Neural crest cell (in vitro differentiated cells): ENCODE measurements at regions not wholly inside any gene's neighbourhood (a gene's known extent, or its start where the extent isn't known, plus 50 kb on each side); places are given as distances from the start of the nearest gene placed in this dataset.
"Not testable (repeated sequence)": the region's sequence is repeated elsewhere in the genome, so short reads cannot be mapped to it uniquely, and the experiment has no call there.

Experiments
- DNase-seq: peaks from one replicate; pipeline ENCODE4 v3.0.0; 2021; ENCODE audit warnings: low read depth, mixed read lengths, low spot score
- H3K27ac Mint-ChIP-seq: one replicate; pipeline ENCODE4 v1.8.0; 2021; ENCODE audit warnings: mild to moderate bottlenecking, mixed read lengths; ENCODE audit not compliant: unreplicated experiment
- H3K27me3 Mint-ChIP-seq: 2 replicates; pipeline ENCODE4 v1.8.0; 2021; ENCODE audit warnings: low read depth, mild to moderate bottlenecking, mixed read lengths
- H3K36me3 Mint-ChIP-seq: 2 replicates; pipeline ENCODE4 v1.8.0; 2021; ENCODE audit warnings: low read depth, mild to moderate bottlenecking, mixed read lengths
- H3K4me1 Mint-ChIP-seq: 2 replicates; pipeline ENCODE4 v1.8.0; 2021; ENCODE audit warnings: mixed read lengths
- H3K4me3 Mint-ChIP-seq: one replicate; pipeline ENCODE4 v1.8.0; 2021; ENCODE audit warnings: mild to moderate bottlenecking, mixed read lengths
- H3K9me3 Mint-ChIP-seq: 2 replicates; pipeline ENCODE4 v1.8.0; 2021; ENCODE audit warnings: mixed read lengths
- CTCF ChIP-seq: fragments of 200-600 bp; sonication (generic); conservative IDR thresholded peaks from 2 replicates; pipeline ENCODE4 v1.5.0; 2021; ENCODE audit warnings: antibody characterized with exemption, mild to moderate bottlenecking

GRCh38 chr2:59171019-59171418, 929.9 kb upstream of the FANCL start:
- no peaks in the 10 kb centered on the region for H3K27me3 Mint-ChIP-seq
- no peak overlapping the region for H3K27ac Mint-ChIP-seq
- no peaks in the 10 kb centered on the region for H3K36me3 Mint-ChIP-seq
- peaks cover 11% of the 10 kb centered on the region for H3K4me1 Mint-ChIP-seq
- H3K4me3 Mint-ChIP-seq: no peak overlapping the region
- no peaks in the 10 kb centered on the region for H3K9me3 Mint-ChIP-seq
- no peak for DNase-seq
- no peak for TF ChIP-seq CTCF

- no peaks in the 10 kb centered on the region for H3K9me3 Mint-ChIP-seq
Observed at GRCh38 chr2:59168766-59169165, 927.6 kb upstream of the FANCL start.

GRCh38 chr2:59167514-59167913, 926.4 kb upstream of the FANCL start:
- no peak overlapping the region for H3K27ac Mint-ChIP-seq
- H3K4me3 Mint-ChIP-seq: no peak overlapping the region
- H3K36me3 Mint-ChIP-seq: no peaks in the 10 kb centered on the region
- no peaks in the 10 kb centered on the region for H3K4me1 Mint-ChIP-seq
- TF ChIP-seq CTCF: no peak
- no peak for DNase-seq
- peaks cover 4% of the 10 kb centered on the region for H3K9me3 Mint-ChIP-seq
- no peaks in the 10 kb centered on the region for H3K27me3 Mint-ChIP-seq

More at GRCh38 chr2:59168766-59169165, 927.6 kb upstream of the FANCL start:
- no peaks in the 10 kb centered on the region for H3K27me3 Mint-ChIP-seq
- H3K36me3 Mint-ChIP-seq: no peaks in the 10 kb centered on the region
- no peak overlapping the region for H3K4me3 Mint-ChIP-seq
- no peak for TF ChIP-seq CTCF
- no peak overlapping the region for H3K27ac Mint-ChIP-seq
- DNase-seq: no peak
- H3K4me1 Mint-ChIP-seq: no peaks in the 10 kb centered on the region

- not testable (repeated sequence) for H3K4me3 Mint-ChIP-seq, DNase-seq, H3K4me1 Mint-ChIP-seq, H3K27ac Mint-ChIP-seq, H3K27me3 Mint-ChIP-seq, H3K9me3 Mint-ChIP-seq, H3K36me3 Mint-ChIP-seq
Observed at GRCh38 chr2:59157908-59158307, 916.8 kb upstream of the FANCL start.

GRCh38 chr2:59151805-59152204, 910.7 kb upstream of the FANCL start:
- Mint-ChIP-seq H3K4me1 (no peaks in the 10 kb centered on the region), H3K4me3 (no peak overlapping the region), H3K36me3 (no peaks in the 10 kb centered on the region), H3K27me3 (no peaks in the 10 kb centered on the region), H3K9me3 (peaks cover 2% of the 10 kb centered on the region), H3K27ac (no peak overlapping the region)
- TF ChIP-seq CTCF: no peak
- DNase-seq: no peak

- no peak overlapping the region for H3K4me3 Mint-ChIP-seq
- no peak for TF ChIP-seq CTCF
- H3K9me3 Mint-ChIP-seq: no peaks in the 10 kb centered on the region
- H3K27ac Mint-ChIP-seq: no peak overlapping the region
- no peaks in the 10 kb centered on the region for H3K36me3 Mint-ChIP-seq
- H3K27me3 Mint-ChIP-seq: no peaks in the 10 kb centered on the region
- no peaks in the 10 kb centered on the region for H3K4me1 Mint-ChIP-seq
- no peak for DNase-seq
Observed at GRCh38 chr2:59150217-59150849, 909.2 kb upstream of the FANCL start.
